ENCODE measurements at regions not wholly inside any gene's neighbourhood (a gene's known extent, or its start where the extent isn't known, plus 50 kb on each side); places are given as distances from the start of the nearest gene placed in this dataset.

DNA sequence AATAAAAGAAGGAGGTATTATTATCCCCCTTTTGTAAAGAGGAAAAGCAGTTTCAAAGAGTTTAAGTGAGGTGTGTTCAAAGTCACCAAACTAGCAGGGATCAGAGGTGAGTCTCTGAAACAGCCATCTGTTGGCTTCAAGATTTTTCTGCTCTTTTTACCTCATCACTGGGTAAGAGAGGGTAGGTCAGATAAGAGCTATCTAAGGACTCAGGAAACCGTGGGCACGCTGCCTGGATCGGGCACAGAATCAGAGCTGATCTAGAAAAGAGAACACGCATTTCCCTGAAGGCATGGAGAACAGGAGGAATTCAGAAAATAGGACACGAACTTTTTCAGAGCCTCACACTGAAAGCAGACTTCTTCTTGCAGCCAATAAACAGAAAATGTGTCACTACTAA, 65.8 kb upstream of the LY86 start:
- no peak for ATAC-seq
- TF ChIP-seq SNAI2 (CRISPR knock-in tag; IDR thresholded peaks at IDR 0.05) = no peak
- no peak for TF ChIP-seq TOX (CRISPR knock-in tag; IDR thresholded peaks at IDR 0.05; ENCODE audit: borderline replicate concordance)
- TF ChIP-seq ZC3H10 (CRISPR knock-in tag; IDR thresholded peaks at IDR 0.05) = no peak
- no peak for TF ChIP-seq PPARA (CRISPR knock-in tag; IDR thresholded peaks at IDR 0.05; ENCODE audit: borderline replicate concordance)
- TF ChIP-seq ARNTL (CRISPR knock-in tag; IDR thresholded peaks at IDR 0.05; ENCODE audit: borderline replicate concordance, low read depth) = no peak
- TF ChIP-seq BACH2 (CRISPR knock-in tag; IDR thresholded peaks at IDR 0.05; ENCODE audit: borderline replicate concordance) = no peak
- TF ChIP-seq RARB (CRISPR knock-in tag; IDR thresholded peaks at IDR 0.05) = no peak
- TF ChIP-seq ESRRG (CRISPR knock-in tag; IDR thresholded peaks at IDR 0.05) = no peak
- TF ChIP-seq, protein P1, sequence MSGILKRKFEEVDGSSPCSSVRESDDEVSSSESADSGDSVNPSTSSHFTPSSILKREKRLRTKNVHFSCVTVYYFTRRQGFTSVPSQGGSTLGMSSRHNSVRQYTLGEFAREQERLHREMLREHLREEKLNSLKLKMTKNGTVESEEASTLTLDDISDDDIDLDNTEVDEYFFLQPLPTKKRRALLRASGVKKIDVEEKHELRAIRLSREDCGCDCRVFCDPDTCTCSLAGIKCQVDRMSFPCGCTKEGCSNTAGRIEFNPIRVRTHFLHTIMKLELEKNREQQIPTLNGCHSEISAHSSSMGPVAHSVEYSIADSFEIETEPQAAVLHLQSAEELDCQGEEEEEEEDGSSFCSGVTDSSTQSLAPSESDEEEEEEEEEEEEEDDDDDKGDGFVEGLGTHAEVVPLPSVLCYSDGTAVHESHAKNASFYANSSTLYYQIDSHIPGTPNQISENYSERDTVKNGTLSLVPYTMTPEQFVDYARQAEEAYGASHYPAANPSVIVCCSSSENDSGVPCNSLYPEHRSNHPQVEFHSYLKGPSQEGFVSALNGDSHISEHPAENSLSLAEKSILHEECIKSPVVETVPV (CRISPR knock-in tag; IDR thresholded peaks at IDR 0.05) = no peak
- no peak for TF ChIP-seq CREB5 (CRISPR knock-in tag; IDR thresholded peaks at IDR 0.05; ENCODE audit: low read depth)
- TF ChIP-seq ZNF565 (CRISPR knock-in tag; conservative IDR thresholded peaks at IDR 0.05; ENCODE audit: low read depth) = no peak
- no peak for TF ChIP-seq ZNF70 (CRISPR knock-in tag; IDR thresholded peaks at IDR 0.05)
- no peak for TF ChIP-seq TSHZ2 (CRISPR knock-in tag; IDR thresholded peaks at IDR 0.05)
- no peak for TF ChIP-seq ZFP3 (CRISPR knock-in tag; IDR thresholded peaks at IDR 0.05)
- no peak for TF ChIP-seq ISL1 (CRISPR knock-in tag; IDR thresholded peaks at IDR 0.05)
- no peak for TF ChIP-seq PATZ1 (CRISPR knock-in tag; IDR thresholded peaks at IDR 0.05; ENCODE audit: borderline replicate concordance)
- no peak for TF ChIP-seq TCF4 (CRISPR knock-in tag; IDR thresholded peaks at IDR 0.05; ENCODE audit: borderline replicate concordance)
- TF ChIP-seq ZNF8 (CRISPR knock-in tag; IDR thresholded peaks at IDR 0.05) = no peak
- TF ChIP-seq CSDC2 (CRISPR knock-in tag; IDR thresholded peaks at IDR 0.05) = no peak
- no peak for TF ChIP-seq GLIS3 (CRISPR knock-in tag; IDR thresholded peaks at IDR 0.05)

DNA sequence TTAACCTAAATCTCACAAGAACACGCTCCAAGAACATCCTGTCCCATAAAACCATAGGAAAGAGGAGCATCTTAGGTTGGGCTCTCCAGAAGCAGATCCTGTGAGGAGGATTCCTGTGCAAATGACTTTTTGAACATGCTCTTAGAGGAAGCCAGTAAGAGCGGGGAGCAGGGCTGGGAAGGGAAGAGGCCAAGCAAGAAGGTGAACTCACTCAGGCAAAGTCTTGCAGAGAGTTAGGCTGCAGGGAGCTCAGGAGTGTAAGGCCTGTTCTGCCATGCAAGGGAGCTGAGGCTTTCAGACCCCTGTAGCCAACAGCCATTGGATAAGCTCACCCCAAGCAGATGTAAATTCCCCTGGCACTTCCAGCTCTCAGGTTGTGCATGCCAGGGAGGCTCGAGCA, 63.6 kb upstream of the LY86 start:
- no peak for ATAC-seq
- no peak for TF ChIP-seq OSR1 (CRISPR knock-in tag; IDR thresholded peaks at IDR 0.05)
- no peak for TF ChIP-seq ZNF70 (CRISPR knock-in tag; IDR thresholded peaks at IDR 0.05)
- no peak for TF ChIP-seq ZNF565 (CRISPR knock-in tag; conservative IDR thresholded peaks at IDR 0.05; ENCODE audit: low read depth)
- no peak for TF ChIP-seq PATZ1 (CRISPR knock-in tag; IDR thresholded peaks at IDR 0.05; ENCODE audit: borderline replicate concordance)
- TF ChIP-seq, protein P1 (CRISPR knock-in tag; IDR thresholded peaks at IDR 0.05) = no peak
- TF ChIP-seq ISL1 (CRISPR knock-in tag; IDR thresholded peaks at IDR 0.05) = no peak
- TF ChIP-seq ZFP3 (CRISPR knock-in tag; IDR thresholded peaks at IDR 0.05) = no peak
- no peak for TF ChIP-seq RARB (CRISPR knock-in tag; IDR thresholded peaks at IDR 0.05)
- no peak for TF ChIP-seq ESRRG (CRISPR knock-in tag; IDR thresholded peaks at IDR 0.05)
- TF ChIP-seq BACH2 (CRISPR knock-in tag; IDR thresholded peaks at IDR 0.05; ENCODE audit: borderline replicate concordance) = no peak
- TF ChIP-seq POU6F1 (CRISPR knock-in tag; IDR thresholded peaks at IDR 0.05; ENCODE audit: borderline replicate concordance, low read depth) = no peak
- no peak for TF ChIP-seq ZNF8 (CRISPR knock-in tag; IDR thresholded peaks at IDR 0.05)
- TF ChIP-seq ARNTL (CRISPR knock-in tag; IDR thresholded peaks at IDR 0.05; ENCODE audit: borderline replicate concordance, low read depth) = no peak
- no peak for TF ChIP-seq CREB5 (CRISPR knock-in tag; IDR thresholded peaks at IDR 0.05; ENCODE audit: low read depth)
